ENCODE measurements at regions not wholly inside any gene's neighbourhood (a gene's known extent, or its start where the extent isn't known, plus 50 kb on each side); places are given as distances from the start of the nearest gene placed in this dataset.

- Histone ChIP-seq H3K27me3 (ENCODE audit: control insufficient read depth, insufficient read depth, low read length) (no peaks in the 10 kb centered on the region), H3K18ac (ENCODE audit: low read depth, low read length) (no peak overlapping the region), H3K9me3 (ENCODE audit: control insufficient read depth, insufficient read depth, low read length) (no peaks in the 10 kb centered on the region), H3K36me3 (ENCODE audit: control insufficient read depth, insufficient read depth, low read length) (no peaks in the 10 kb centered on the region), H2BK120ac (ENCODE audit: low read depth, low read length) (no peak overlapping the region), H3K14ac (replicated peaks; ENCODE audit: low read depth, low read length) (no peak overlapping the region), H2AFZ (replicated peaks; ENCODE audit: low read length, poor library complexity) (no peak overlapping the region), H3K79me1 (ENCODE audit: low read depth in 1 of 2, low read length in 2 of 2) (no peaks in the 10 kb centered on the region), H4K91ac (ENCODE audit: insufficient read depth, low read depth, low read length) (no peak overlapping the region), H3K23ac (ENCODE audit: low read depth, low read length) (no peak overlapping the region), H3K4me3 (ENCODE audit: insufficient read depth, low read depth, low read length) (no peak overlapping the region), H3K9me1 (ENCODE audit: insufficient read depth, low read length) (no peaks in the 10 kb centered on the region), H4K5ac (ENCODE audit: low read depth, low read length) (no peak overlapping the region), H2BK20ac (ENCODE audit: low read depth, low read length) (no peak overlapping the region), H2AK5ac (ENCODE audit: low read depth, low read length) (no peak overlapping the region), H3K27ac (ENCODE audit: insufficient read depth, low read length) (no peak overlapping the region), H3K56ac (ENCODE audit: extremely low read depth, insufficient read depth, low read length) (no peak overlapping the region), H3K4ac (ENCODE audit: low read depth, low read length) (no peak overlapping the region), H4K20me1 (ENCODE audit: insufficient read depth, low read length) (no peaks in the 10 kb centered on the region), H3K4me1 (ENCODE audit: control insufficient read depth, insufficient read depth, low read length) (no peaks in the 10 kb centered on the region), H4K8ac (ENCODE audit: low read depth in 2 of 2, low read length in 2 of 2) (no peak overlapping the region), H2BK5ac (ENCODE audit: low read depth, low read length, poor library complexity, severe bottlenecking) (no peak overlapping the region), H2AK9ac (replicated peaks; ENCODE audit: low read depth, low read length, poor library complexity) (no peak overlapping the region), H3K4me2 (ENCODE audit: low read depth, low read length) (no peak overlapping the region), H3K9ac (ENCODE audit: low read depth, low read length) (no peak overlapping the region), H2BK15ac (ENCODE audit: low read depth, low read length) (no peak overlapping the region)
- ChIA-PET POLR2A (ENCODE audit: unreplicated experiment) (no interaction called here), CTCF (no interaction called here)
- no peak for TF ChIP-seq CHD1 (IDR thresholded peaks at IDR 0.05; ENCODE audit: low read depth, low read length)
- no peak for TF ChIP-seq MAFK (IDR thresholded peaks at IDR 0.05; ENCODE audit: low read depth, low read length)
- dilution Hi-C loops (cut with HindIII; ENCODE audit: low sequenced_read_pairs, unreplicated experiment) = no loop called here
- intact Hi-C loops (cut with micrococcal nuclease) = no loop called here
- ATAC-seq (ENCODE audit: low read depth) = no peak
- no TSS peak for BruUV-seq (replicated peaks)
- DNase-seq = no peak
- WGBS, 2 experiments (ENCODE audit: extremely low coverage in 2 of 2, insufficient read length in 1 of 2) = no CpG with 5 or more reads among the region's 4 CpGs
- in situ Hi-C loops (cut with MboI; ENCODE audit: low sequenced_read_pairs) = no loop called here
Observed at GRCh38 chr1:82903626-82904025, 1095.3 kb downstream of the TTLL7 start.
